ENCODE measurements at regions not wholly inside any gene's neighbourhood (a gene's known extent, or its start where the extent isn't known, plus 50 kb on each side); places are given as distances from the start of the nearest gene placed in this dataset.
A peak's percentile ranks its signal among the peaks of the same experiment; 100 is the strongest.

GRCh38 chrX:39309721-39310152, 508.5 kb downstream of the MID1IP1 start (continued):
- TF ChIP-seq RBM34 (IDR thresholded peaks at IDR 0.05; ENCODE audit: borderline replicate concordance, insufficient read depth, low read length) (no peak), ZNF766 (CRISPR knock-in tag; conservative IDR thresholded peaks at IDR 0.05) (no peak), JUN (IDR thresholded peaks at IDR 0.05; ENCODE audit: borderline replicate concordance, low read depth, low read length) (0 out of 2 replicates have a peak, but pooled peaks have one; percentile 26), JUN (CRISPR knock-in tag; IDR thresholded peaks at IDR 0.05; ENCODE audit: borderline replicate concordance) (no peak), TAL1 (IDR thresholded peaks at IDR 0.05) (0 out of 2 replicates have a peak, but pooled peaks have one; percentile 7), ZNF282 (CRISPR knock-in tag; IDR thresholded peaks at IDR 0.05) (no peak), SRF (CRISPR knock-in tag; IDR thresholded peaks at IDR 0.05) (no peak), NELFE (IDR thresholded peaks at IDR 0.05; ENCODE audit: insufficient read depth, insufficient read length) (no peak), MTA1 (IDR thresholded peaks at IDR 0.05; ENCODE audit: borderline replicate concordance) (no peak), HNRNPLL (IDR thresholded peaks at IDR 0.05; ENCODE audit: low read depth, low read length, poor library complexity, severe bottlenecking) (no peak), ZNF280A (IDR thresholded peaks at IDR 0.05; ENCODE audit: low read depth, partially characterized antibody) (no peak), ZNF165 (CRISPR knock-in tag; IDR thresholded peaks at IDR 0.05; ENCODE audit: borderline replicate concordance) (no peak), CBFA2T3 (IDR thresholded peaks at IDR 0.05) (0 out of 2 replicates have a peak, but pooled peaks have one; percentile 7), ZNF253 (CRISPR knock-in tag; conservative IDR thresholded peaks at IDR 0.05) (no peak), FIP1L1 (IDR thresholded peaks at IDR 0.05; ENCODE audit: low read depth, low read length, poor library complexity, severe bottlenecking) (no peak), ZBTB11 (CRISPR knock-in tag; IDR thresholded peaks at IDR 0.05) (no peak), TARDBP (IDR thresholded peaks at IDR 0.05) (no peak), RBM14 (IDR thresholded peaks at IDR 0.05; ENCODE audit: borderline replicate concordance, insufficient read depth, low read depth, low read length) (no peak), TFE3 (CRISPR knock-in tag; IDR thresholded peaks at IDR 0.05) (no peak), ATF7 (IDR thresholded peaks at IDR 0.05) (peak; percentile 68), ZNF76 (CRISPR knock-in tag; IDR thresholded peaks at IDR 0.05; ENCODE audit: borderline replicate concordance) (no peak)
